WTC11 (cell line): ENCODE measurements at regions not wholly inside any gene's neighbourhood (a gene's known extent, or its start where the extent isn't known, plus 50 kb on each side); places are given as distances from the start of the nearest gene placed in this dataset.

Experiments used
- ATF2 ChIP-seq: sonication (generic); formaldehyde crosslinking; IDR thresholded peaks from 2 replicates; pipeline ENCODE4 v1.8.1; 2022; ENCODE audit warnings: low read depth, missing genetic modification reagents, borderline replicate concordance
- ATF3 ChIP-seq: sonication (generic); formaldehyde crosslinking; conservative IDR thresholded peaks from 2 replicates; pipeline ENCODE4 v1.8.1; 2022; ENCODE audit warnings: mild to moderate bottlenecking, missing genetic modification reagents
- MAX ChIP-seq: sonication (generic); formaldehyde crosslinking; IDR thresholded peaks from 2 replicates; pipeline ENCODE4 v1.8.0; 2022; ENCODE audit warnings: mild to moderate bottlenecking, missing genetic modification reagents
- TEAD4 ChIP-seq: sonication (generic); formaldehyde crosslinking; IDR thresholded peaks from 2 replicates; pipeline ENCODE4 v1.8.0; 2022; ENCODE audit warnings: mild to moderate bottlenecking, missing genetic modification reagents
- TP53 ChIP-seq: sonication (generic); formaldehyde crosslinking; IDR thresholded peaks from 2 replicates; pipeline ENCODE4 v1.8.1; 2023; ENCODE audit warnings: mild to moderate bottlenecking, missing genetic modification reagents
- USF2 ChIP-seq: sonication (generic); formaldehyde crosslinking; IDR thresholded peaks from 2 replicates; pipeline ENCODE4 v1.8.1; 2023; ENCODE audit warnings: mild to moderate bottlenecking, missing genetic modification reagents, moderate library complexity
- ZNF121 ChIP-seq: sonication (generic); formaldehyde crosslinking; IDR thresholded peaks from 2 replicates; pipeline ENCODE4 v1.8.0; 2023; ENCODE audit warnings: missing genetic modification reagents
- ZNF138 ChIP-seq: sonication (generic); formaldehyde crosslinking; conservative IDR thresholded peaks from 2 replicates; pipeline ENCODE4 v1.8.1; 2022; ENCODE audit warnings: mild to moderate bottlenecking, moderate library complexity, missing genetic modification reagents
- TF ChIP-seq, protein P1 (sequence below): fragments of 200-600 bp; IDR thresholded peaks from 2 replicates; pipeline ENCODE4 v1.8.0; 2022; ENCODE audit warnings: antibody characterized with exemption
- TF ChIP-seq, protein P2 (sequence below): sonication (generic); formaldehyde crosslinking; conservative IDR thresholded peaks from 2 replicates; pipeline ENCODE4 v1.8.1; 2023; ENCODE audit warnings: mild to moderate bottlenecking, low read depth, missing genetic modification reagents, moderate library complexity

- TF ChIP-seq, protein P1, sequence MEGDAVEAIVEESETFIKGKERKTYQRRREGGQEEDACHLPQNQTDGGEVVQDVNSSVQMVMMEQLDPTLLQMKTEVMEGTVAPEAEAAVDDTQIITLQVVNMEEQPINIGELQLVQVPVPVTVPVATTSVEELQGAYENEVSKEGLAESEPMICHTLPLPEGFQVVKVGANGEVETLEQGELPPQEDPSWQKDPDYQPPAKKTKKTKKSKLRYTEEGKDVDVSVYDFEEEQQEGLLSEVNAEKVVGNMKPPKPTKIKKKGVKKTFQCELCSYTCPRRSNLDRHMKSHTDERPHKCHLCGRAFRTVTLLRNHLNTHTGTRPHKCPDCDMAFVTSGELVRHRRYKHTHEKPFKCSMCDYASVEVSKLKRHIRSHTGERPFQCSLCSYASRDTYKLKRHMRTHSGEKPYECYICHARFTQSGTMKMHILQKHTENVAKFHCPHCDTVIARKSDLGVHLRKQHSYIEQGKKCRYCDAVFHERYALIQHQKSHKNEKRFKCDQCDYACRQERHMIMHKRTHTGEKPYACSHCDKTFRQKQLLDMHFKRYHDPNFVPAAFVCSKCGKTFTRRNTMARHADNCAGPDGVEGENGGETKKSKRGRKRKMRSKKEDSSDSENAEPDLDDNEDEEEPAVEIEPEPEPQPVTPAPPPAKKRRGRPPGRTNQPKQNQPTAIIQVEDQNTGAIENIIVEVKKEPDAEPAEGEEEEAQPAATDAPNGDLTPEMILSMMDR, result no peak
- TF ChIP-seq TP53, result no peak
- no peak for TF ChIP-seq USF2 (CRISPR knock-in tag)
- TF ChIP-seq MAX, result no peak
- TF ChIP-seq ATF3, result no peak
- TF ChIP-seq ZNF138 (CRISPR knock-in tag), result no peak
- no peak for TF ChIP-seq ATF2 (CRISPR knock-in tag)
- TF ChIP-seq TEAD4 (CRISPR knock-in tag), result no peak
- TF ChIP-seq ZNF121 (CRISPR knock-in tag), result no peak
- TF ChIP-seq, protein P2, sequence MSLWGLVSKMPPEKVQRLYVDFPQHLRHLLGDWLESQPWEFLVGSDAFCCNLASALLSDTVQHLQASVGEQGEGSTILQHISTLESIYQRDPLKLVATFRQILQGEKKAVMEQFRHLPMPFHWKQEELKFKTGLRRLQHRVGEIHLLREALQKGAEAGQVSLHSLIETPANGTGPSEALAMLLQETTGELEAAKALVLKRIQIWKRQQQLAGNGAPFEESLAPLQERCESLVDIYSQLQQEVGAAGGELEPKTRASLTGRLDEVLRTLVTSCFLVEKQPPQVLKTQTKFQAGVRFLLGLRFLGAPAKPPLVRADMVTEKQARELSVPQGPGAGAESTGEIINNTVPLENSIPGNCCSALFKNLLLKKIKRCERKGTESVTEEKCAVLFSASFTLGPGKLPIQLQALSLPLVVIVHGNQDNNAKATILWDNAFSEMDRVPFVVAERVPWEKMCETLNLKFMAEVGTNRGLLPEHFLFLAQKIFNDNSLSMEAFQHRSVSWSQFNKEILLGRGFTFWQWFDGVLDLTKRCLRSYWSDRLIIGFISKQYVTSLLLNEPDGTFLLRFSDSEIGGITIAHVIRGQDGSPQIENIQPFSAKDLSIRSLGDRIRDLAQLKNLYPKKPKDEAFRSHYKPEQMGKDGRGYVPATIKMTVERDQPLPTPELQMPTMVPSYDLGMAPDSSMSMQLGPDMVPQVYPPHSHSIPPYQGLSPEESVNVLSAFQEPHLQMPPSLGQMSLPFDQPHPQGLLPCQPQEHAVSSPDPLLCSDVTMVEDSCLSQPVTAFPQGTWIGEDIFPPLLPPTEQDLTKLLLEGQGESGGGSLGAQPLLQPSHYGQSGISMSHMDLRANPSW (CRISPR knock-in tag), result no peak
Observed at GRCh38 chr5:153101235-153102180, 389.0 kb upstream of the GRIA1 start.
